ENCODE measurements at regions not wholly inside any gene's neighbourhood (a gene's known extent, or its start where the extent isn't known, plus 50 kb on each side); places are given as distances from the start of the nearest gene placed in this dataset.
"Not testable (repeated sequence)": the region's sequence is repeated elsewhere in the genome, so short reads cannot be mapped to it uniquely, and the experiment has no call there.

- no peak for DNase-seq
These were observed 131.9 kb downstream of the NPR3 start for GRCh38 chr5:32842813-32843530.

GRCh38 chr5:32843531-32843895 lies 132.4 kb downstream of the NPR3 start:
- DNase-seq: no peak

- DNase-seq: no peak
These were observed 134.1 kb downstream of the NPR3 start for GRCh38 chr5:32845171-32845570.

- DNase-seq: no peak
These were observed 137.0 kb downstream of the NPR3 start for GRCh38 chr5:32848120-32848519.

- no peak for DNase-seq
These were observed 137.6 kb downstream of the NPR3 start for GRCh38 chr5:32848681-32849080.

- DNase-seq: no peak
These were observed 139.8 kb downstream of the NPR3 start for GRCh38 chr5:32850817-32851496.

GRCh38 chr5:32851559-32852173 lies 140.5 kb downstream of the NPR3 start:
- no peak for DNase-seq

- peak; percentile 13 for DNase-seq
These were observed 141.4 kb downstream of the NPR3 start for GRCh38 chr5:32852535-32852934.

- no peak for DNase-seq
These were observed 141.9 kb downstream of the NPR3 start for GRCh38 chr5:32852976-32853375.

- DNase-seq: no peak
These were observed 143.4 kb downstream of the NPR3 start for GRCh38 chr5:32854473-32854872.

- no peak for DNase-seq
These were observed 148.1 kb downstream of the NPR3 start for GRCh38 chr5:32859211-32859641.

GRCh38 chr5:32865475-32865874 lies 154.4 kb downstream of the NPR3 start:
- DNase-seq: no peak

GRCh38 chr5:32866138-32866537 lies 155.0 kb downstream of the NPR3 start:
- no peak for DNase-seq

GRCh38 chr5:32869216-32869615 lies 158.1 kb downstream of the NPR3 start:
- DNase-seq: no peak

GRCh38 chr5:32876791-32877190 lies 165.7 kb downstream of the NPR3 start:
- DNase-seq: no peak

- not testable (repeated sequence) for DNase-seq
These were observed 168.2 kb downstream of the NPR3 start for GRCh38 chr5:32879364-32879763.

- no peak for DNase-seq
These were observed 169.7 kb downstream of the NPR3 start for GRCh38 chr5:32880796-32881195.

- no peak for DNase-seq
These were observed 176.3 kb downstream of the NPR3 start for GRCh38 chr5:32887390-32887789.

GRCh38 chr5:32889078-32889477 lies 178.0 kb downstream of the NPR3 start:
- DNase-seq: no peak

GRCh38 chr5:32903613-32904012 lies 192.5 kb downstream of the NPR3 start:
- DNase-seq: no peak

GRCh38 chr5:32908641-32909040 lies 197.5 kb downstream of the NPR3 start:
- DNase-seq: no peak

- DNase-seq: no peak
These were observed 198.1 kb downstream of the NPR3 start for GRCh38 chr5:32909207-32909606.

GRCh38 chr5:32916648-32917047 lies 205.5 kb downstream of the NPR3 start:
- peak; percentile 28 for DNase-seq

GRCh38 chr5:32928761-32929160 lies 217.6 kb downstream of the NPR3 start:
- no peak for DNase-seq
